Kasumi-1 (cell line): ENCODE measurements at regions not wholly inside any gene's neighbourhood (a gene's known extent, or its start where the extent isn't known, plus 50 kb on each side); places are given as distances from the start of the nearest gene placed in this dataset.
"Not testable (repeated sequence)": the region's sequence is repeated elsewhere in the genome, so short reads cannot be mapped to it uniquely, and the experiment has no call there.

Source experiments
- DNase-seq, 2 experiments: peaks; one replicate each; lab custom pipeline; 2025; lab: John Stamatoyannopoulos, UW

DNA sequence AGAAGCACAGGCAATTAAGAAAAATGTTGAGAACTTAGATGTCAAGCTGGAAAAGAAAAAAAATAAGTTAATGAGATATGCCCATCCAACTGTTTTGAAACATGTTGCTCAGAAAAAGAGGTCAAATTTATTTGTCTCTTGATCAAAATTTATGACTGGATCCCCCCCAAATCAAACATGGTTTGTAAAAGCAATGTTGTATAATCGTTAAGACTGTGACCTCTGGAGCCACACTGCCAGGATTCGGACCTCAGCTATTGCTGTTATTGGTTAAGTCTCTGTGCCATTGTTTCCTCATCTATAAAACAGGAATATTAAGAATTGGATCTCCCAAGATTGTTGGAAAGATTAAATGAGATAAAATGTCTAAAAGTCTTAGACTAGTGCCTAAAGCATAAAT is 51.9 kb upstream of the LRRK2 start:
- no peak for DNase-seq

DNA sequence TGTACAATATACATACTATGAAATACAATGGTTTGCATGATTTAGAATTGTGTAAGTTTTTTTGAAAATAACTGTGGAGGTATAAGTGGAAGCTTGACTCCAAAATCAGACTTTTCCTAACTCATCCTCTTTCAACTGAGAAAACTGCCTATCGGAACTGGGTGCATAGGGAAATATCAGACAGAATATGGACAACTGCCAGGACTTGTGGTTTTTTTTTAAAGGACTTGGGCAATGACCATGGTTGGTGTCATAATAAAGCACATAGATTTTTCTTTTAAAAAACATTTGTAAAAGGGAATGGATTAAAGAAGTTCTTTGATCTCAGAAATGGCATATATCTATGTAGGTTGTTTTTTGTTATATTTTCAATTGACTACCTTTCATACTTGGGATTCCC is 53.3 kb upstream of the LRRK2 start:
- no peak for DNase-seq

DNA sequence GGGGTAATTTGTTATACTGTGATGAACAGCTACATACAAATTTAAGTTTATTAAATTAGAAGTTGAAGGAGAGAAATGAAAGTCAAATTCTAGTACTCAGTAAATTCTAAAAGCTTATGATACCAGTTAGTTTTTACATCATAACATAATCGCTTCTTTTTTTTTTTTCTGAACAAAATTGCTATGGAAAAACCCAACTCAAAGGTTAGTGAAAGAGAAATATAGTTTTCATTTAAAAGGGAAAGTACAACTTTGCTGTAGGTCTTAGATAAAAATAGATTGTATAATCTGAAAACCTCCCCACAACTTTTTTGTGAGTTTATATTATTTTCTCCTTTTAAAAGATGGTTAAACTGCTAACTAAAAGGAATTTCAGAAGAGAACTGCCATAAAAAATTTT is 53.7 kb upstream of the LRRK2 start:
- no peak for DNase-seq

DNA sequence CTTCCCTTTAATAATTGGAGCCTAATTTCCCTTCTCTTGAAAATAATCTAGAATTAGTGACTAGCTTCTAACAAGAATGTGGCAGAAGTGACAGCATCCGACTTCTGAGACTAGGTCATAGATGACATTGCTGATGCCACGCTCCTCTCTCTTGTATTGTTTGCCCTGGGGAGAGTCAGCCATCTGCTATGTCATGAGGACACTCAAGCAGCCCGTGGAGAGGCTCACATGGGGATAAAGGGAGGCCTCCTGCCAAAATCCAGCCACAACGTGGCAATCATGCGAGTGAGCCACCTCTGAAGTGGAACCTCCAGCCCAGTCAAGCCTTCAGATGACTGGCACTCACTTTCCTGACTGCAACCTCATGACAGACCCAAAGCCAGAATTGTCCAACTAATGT is 54.2 kb upstream of the LRRK2 start:
- no peak for DNase-seq

DNA sequence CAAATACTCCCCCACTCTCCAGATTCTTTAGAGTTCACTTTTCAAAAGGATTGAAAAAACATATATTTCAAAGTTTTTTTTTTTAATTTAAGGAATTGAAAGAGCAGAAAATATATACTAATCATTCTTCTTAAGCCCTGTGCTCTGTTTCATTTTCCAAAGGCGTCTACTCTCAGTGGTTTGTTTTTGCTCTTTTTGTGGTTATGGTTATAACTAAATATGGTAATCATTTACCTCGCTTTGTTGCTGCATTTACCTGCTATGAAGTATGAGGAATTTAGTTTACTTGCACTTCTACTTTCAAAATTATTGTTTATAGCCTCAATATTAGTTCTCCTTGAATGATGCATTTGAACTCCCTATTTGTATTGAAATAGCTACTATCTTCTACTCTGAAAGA is 55.9 kb upstream of the LRRK2 start:
- DNase-seq: no peak

DNA sequence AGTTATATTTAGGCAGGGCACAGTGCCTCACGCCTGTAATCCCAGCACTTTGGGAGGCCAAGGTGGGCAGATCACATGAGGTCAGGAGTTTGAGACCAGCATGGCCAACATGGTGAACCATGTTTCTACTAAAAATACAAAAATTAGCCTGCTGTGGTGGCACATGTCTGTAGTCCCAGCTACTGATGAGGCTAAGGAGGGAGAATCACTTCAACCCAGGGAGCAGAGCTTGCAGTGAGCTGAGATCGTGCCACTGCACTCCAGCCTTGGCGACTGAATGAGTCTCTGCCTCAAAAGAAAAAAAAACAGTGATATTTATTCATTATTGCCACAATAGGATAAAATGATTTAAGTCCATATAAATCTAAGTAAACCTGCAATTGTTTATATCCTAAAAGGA is 56.4 kb upstream of the LRRK2 start:
- DNase-seq: not testable (repeated sequence)

DNA sequence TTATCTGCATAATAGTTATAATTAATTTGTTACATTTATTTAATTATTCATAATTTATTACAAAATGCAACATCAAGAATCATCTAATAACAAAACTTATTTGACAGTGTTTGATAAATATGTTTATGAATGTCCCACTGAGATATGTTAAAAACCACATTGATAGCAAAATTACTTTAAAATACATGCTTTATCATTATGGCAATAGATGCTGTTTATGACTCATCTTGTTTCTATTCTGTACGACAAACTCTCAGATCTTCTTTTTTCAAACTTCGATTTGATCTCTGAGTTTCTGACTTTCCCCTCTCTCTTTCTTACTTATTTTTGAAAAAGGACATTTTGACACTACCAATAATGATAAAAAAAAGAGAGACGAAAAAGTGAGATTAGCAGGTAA is 56.8 kb upstream of the LRRK2 start:
- no peak for DNase-seq

DNA sequence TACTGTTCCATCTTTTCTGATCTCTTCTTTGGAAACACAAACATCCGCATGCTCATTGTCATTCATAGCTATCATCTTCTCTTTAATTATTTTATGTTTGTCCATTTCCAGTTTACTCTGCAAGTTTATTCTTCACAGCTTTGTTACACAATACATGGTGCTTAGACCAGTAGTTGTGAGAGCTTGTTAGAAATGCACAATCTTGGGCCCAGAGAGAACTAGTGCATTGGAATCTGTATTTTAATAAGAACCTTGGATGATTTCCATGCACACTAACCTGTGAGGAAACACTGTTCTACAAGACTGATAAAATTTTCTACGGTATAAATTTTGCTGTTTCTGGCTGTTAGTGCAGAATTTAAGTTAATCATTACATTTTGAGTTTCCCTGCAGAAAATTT is 59.3 kb upstream of the SLC2A13 start:
- DNase-seq: no peak

DNA sequence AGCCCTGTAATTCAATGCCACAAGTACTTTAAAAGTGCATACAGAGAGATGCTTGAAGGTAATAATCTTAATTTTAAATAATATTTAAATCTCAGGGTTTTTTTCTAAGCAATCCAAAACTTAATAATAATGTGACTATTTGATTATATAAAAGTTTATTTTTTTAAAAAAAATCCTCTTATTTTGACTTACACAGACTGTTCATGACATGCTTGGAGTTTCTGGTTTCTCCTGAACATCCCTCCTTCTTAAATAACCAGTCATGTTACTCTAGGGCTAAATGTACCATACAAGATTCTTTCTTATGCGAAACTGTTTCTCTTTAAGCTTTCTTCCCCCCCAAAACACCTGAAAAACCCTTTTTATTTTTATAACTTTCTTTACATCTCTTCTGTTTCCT is 58.2 kb upstream of the SLC2A13 start:
- DNase-seq: peak in 1 of 2 experiments; percentile 1

DNA sequence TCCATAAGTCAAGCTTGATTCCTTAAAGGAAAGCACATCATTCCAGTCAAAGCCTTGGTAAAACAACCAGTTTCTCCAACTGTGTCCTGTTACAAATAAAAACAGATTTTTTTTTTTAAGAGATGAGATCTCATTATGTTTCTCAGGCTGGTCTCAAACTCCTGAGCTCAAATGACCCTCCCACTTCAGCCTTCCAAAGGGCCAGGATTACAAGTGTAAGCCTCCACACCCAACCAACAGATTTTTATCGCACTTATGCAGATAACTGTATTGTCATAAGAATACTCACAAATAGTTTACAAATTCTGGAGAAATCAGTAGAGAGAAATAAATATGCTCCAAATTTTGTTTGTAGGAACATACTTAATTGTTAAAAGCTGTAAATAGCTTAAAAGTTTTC is 56.2 kb upstream of the SLC2A13 start:
- no peak for DNase-seq

DNA sequence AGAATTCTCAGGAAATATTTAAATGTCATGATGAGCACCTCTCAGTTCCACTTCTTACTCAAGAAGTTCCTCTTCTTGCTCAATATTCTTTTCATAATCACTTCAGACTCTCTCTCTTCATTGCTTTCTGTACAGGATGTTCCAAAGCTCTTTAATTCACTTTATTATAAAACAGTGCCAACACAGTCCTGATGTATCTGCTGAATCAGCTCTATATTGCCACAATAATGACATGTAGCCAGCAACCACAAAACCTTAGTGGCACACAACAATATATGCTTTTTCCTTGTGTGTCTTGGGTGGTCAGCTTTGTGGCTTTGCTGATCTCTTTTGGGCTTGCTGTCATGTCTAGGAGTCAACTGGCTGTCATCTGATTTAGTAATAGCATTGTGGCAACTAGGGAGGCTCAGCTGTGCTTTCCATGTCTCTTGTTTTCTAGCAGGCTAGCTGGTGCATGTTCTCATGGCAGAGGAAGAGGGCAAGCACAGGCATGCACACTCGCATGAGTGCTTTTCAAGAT is 52.8 kb upstream of the SLC2A13 start:
- DNase-seq: no peak

DNA sequence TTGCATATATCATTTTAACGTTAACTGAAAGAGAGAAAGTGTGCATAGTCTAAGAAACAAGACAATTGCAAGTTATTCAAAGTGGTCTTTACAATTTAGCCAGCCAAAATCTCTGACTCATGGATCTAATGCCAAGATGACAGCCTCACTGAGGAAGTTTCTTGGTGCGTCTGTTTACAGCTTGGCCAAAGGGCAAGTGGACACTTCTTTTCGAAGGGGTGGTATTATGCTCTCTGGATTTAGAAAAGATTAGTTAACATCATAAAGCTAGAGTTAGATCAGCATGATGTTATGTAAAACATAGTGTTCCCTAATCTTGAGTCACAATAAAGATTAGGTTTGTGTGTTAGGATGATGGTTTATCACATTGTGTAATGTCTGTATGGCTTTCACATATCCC is 51.5 kb upstream of the SLC2A13 start:
- DNase-seq: no peak

DNA sequence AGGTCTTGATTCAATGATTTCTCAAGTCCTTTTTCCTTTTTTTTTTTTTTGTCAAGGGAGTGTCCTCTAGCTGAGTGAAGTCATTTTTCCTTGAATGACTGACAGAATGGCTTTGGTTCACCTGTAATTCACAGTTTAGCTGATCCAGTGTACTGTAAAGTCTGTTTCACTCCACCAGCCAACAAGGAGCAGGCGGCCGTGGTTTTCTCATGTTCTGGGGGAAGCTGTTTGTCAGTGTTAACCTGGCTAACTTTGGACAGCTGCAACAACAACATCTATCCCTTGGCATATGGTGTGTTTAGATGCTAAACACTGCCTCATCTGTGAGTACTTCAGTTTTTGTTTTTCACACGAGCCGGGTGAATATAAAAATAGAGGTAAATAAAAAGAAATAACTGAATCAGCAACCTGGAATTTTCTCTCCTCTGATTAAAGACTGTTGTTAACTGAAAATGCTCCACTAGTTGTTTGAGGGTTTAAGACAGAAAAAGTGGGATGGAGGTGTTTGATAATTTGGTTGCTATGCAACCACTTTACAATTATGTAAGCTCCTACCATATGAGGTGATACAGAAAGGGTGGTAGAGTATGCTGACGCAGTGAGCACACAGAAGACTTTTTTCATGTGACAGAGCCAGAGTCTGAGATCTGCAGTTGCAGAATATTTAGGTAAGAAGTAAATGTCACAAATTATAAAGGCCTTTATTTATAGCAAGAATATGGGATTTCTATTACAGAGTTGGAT is 50.3 kb upstream of the SLC2A13 start:
- no peak for DNase-seq
